Astrocyte (in vitro differentiated cells and primary cell): ENCODE measurements at regions not wholly inside any gene's neighbourhood (a gene's known extent, or its start where the extent isn't known, plus 50 kb on each side); places are given as distances from the start of the nearest gene placed in this dataset.

Experiments used
- DNase-seq: peaks from one replicate; pipeline ENCODE4 v3.0.0-alpha.2; 2010; ENCODE audit warnings: low read depth
- FAIRE-seq: peaks from 2 replicates; lab custom pipeline; 2011; peaks lifted over from hg19 to GRCh38; lab: Jason Lieb, UNC
- H2AFZ ChIP-seq: 2 replicates; pipeline ENCODE4 v1.6.0; 2012; ENCODE audit warnings: low read depth, low read length, inconsistent platforms
- H3K27ac ChIP-seq: 2 replicates; pipeline ENCODE4 v1.5.1; 2011; ENCODE audit warnings: low read depth, low read length, inconsistent platforms
- H3K27me3 ChIP-seq: 2 replicates; pipeline ENCODE4 v1.6.0; 2011; ENCODE audit warnings: low read length, inconsistent platforms; ENCODE audit not compliant: insufficient read depth
- H3K36me3 ChIP-seq: 2 replicates; pipeline ENCODE4 v1.5.1; 2011; ENCODE audit warnings: low read length, inconsistent platforms; ENCODE audit not compliant: insufficient read depth
- H3K4me1 ChIP-seq: 2 replicates; pipeline ENCODE4 v1.5.1; 2011; ENCODE audit warnings: low read length, inconsistent platforms; ENCODE audit not compliant: insufficient read depth
- H3K4me2 ChIP-seq: 2 replicates; pipeline ENCODE4 v1.6.0; 2012; ENCODE audit warnings: low read length, inconsistent platforms
- H3K4me3 ChIP-seq: 2 replicates; pipeline ENCODE4 v1.5.1; 2011; ENCODE audit warnings: low read depth, mild to moderate bottlenecking, low read length, inconsistent platforms; ENCODE audit not compliant: insufficient read depth
- H3K79me2 ChIP-seq: 2 replicates; pipeline ENCODE4 v1.6.0; 2012; ENCODE audit warnings: mild to moderate bottlenecking, low read length, inconsistent platforms; ENCODE audit not compliant: insufficient read depth
- H3K9ac ChIP-seq: 2 replicates; pipeline ENCODE4 v1.6.0; 2012; ENCODE audit warnings: mild to moderate bottlenecking, low read length, inconsistent platforms
- H3K9me3 ChIP-seq: 2 replicates; pipeline ENCODE4 v1.5.1; 2012; ENCODE audit warnings: low read depth, mild to moderate bottlenecking, low read length, inconsistent platforms; ENCODE audit not compliant: insufficient read depth
- H4K20me1 ChIP-seq: 2 replicates; pipeline ENCODE4 v1.6.0; 2012; ENCODE audit warnings: low read length, inconsistent platforms; ENCODE audit not compliant: insufficient read depth
- H3K27ac Mint-ChIP-seq: one replicate; pipeline ENCODE4 v1.8.0; 2021; ENCODE audit warnings: mild to moderate bottlenecking, mixed read lengths; ENCODE audit not compliant: unreplicated experiment
- H3K27me3 Mint-ChIP-seq: one replicate; pipeline ENCODE4 v1.8.0; 2021; ENCODE audit warnings: low read depth, mixed read lengths; ENCODE audit not compliant: unreplicated experiment
- H3K36me3 Mint-ChIP-seq: one replicate; pipeline ENCODE4 v1.8.0; 2021; ENCODE audit warnings: low read depth, mixed read lengths; ENCODE audit not compliant: unreplicated experiment
- H3K4me1 Mint-ChIP-seq: one replicate; pipeline ENCODE4 v1.8.0; 2021; ENCODE audit warnings: low read depth, mixed read lengths; ENCODE audit not compliant: unreplicated experiment
- H3K4me3 Mint-ChIP-seq: one replicate; pipeline ENCODE4 v1.8.0; 2021; ENCODE audit warnings: mild to moderate bottlenecking, moderate library complexity, mixed read lengths; ENCODE audit not compliant: unreplicated experiment
- H3K9me3 Mint-ChIP-seq: one replicate; pipeline ENCODE4 v1.8.0; 2021; ENCODE audit warnings: mild to moderate bottlenecking, mixed read lengths; ENCODE audit not compliant: unreplicated experiment
- EZH2 ChIP-seq: IDR thresholded peaks from 2 replicates; pipeline ENCODE4 v1.6.1; 2012; ENCODE audit warnings: mild to moderate bottlenecking, low read length, inconsistent platforms; ENCODE audit not compliant: insufficient read depth
- TF ChIP-seq, protein P1 (sequence below): IDR thresholded peaks from 2 replicates; pipeline ENCODE4 v1.5.1; 2011; ENCODE audit warnings: low read depth, mild to moderate bottlenecking, inconsistent platforms, low read length, moderate library complexity; ENCODE audit not compliant: insufficient read depth

DNA sequence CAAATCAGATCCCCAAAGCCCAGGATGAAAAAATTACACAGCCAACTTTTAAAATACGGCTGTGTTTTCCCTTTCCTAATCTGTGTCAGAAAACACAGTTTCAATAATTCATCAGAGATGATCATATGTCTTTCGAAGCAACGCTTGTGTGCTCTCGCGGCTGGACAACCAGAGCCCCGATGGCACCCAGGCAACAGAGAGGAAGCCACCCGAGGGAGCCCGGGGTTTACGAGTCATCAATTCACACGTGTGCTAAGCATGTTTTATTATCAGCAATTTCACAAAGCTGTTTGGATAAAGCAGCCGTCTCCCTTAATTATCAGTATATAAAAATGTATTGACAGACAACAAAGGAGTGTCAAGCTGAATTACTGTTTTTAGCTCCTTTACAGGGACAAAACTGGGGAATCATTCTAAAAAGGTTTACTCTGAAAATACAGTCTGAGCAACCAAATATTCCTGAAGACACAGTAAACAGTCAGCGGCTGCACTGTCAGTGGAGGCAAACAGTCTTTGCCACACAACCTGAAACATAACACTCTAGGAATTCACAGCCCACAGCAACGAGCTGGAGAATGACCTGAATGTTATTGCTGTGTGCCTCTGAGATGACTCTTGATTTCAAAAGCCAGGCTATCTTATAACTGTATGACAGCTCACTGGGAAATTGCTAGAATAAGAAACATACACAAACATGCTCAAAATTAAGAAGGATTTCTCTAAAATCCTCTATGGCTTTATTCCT, 201.0 kb downstream of the SIPA1L2 start:
- no peak overlapping the region for H3K27ac ChIP-seq
- peaks cover 16% of the 10 kb centered on the region for H3K4me1 ChIP-seq
- no peaks in the 10 kb centered on the region for H3K9me3 ChIP-seq
- H3K27me3 Mint-ChIP-seq: no peaks in the 10 kb centered on the region
- H3K9ac ChIP-seq: no peak overlapping the region
- peak; percentile 79 for DNase-seq
- H3K36me3 Mint-ChIP-seq: no peaks in the 10 kb centered on the region
- H3K27ac Mint-ChIP-seq: peak overlapping the region; percentile 20
- TF ChIP-seq, protein P1, sequence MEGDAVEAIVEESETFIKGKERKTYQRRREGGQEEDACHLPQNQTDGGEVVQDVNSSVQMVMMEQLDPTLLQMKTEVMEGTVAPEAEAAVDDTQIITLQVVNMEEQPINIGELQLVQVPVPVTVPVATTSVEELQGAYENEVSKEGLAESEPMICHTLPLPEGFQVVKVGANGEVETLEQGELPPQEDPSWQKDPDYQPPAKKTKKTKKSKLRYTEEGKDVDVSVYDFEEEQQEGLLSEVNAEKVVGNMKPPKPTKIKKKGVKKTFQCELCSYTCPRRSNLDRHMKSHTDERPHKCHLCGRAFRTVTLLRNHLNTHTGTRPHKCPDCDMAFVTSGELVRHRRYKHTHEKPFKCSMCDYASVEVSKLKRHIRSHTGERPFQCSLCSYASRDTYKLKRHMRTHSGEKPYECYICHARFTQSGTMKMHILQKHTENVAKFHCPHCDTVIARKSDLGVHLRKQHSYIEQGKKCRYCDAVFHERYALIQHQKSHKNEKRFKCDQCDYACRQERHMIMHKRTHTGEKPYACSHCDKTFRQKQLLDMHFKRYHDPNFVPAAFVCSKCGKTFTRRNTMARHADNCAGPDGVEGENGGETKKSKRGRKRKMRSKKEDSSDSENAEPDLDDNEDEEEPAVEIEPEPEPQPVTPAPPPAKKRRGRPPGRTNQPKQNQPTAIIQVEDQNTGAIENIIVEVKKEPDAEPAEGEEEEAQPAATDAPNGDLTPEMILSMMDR: no peak
- TF ChIP-seq EZH2: no peak
- H3K4me3 Mint-ChIP-seq: no peak overlapping the region
- no peak overlapping the region for H3K4me3 ChIP-seq
- peaks cover 22% of the 10 kb centered on the region for H3K4me1 Mint-ChIP-seq
- no peaks in the 10 kb centered on the region for H3K79me2 ChIP-seq
- H3K9me3 Mint-ChIP-seq: no peaks in the 10 kb centered on the region
- peak; percentile 50 for FAIRE-seq
- H3K4me2 ChIP-seq: no peak overlapping the region
- no peak overlapping the region for H2AFZ ChIP-seq
- H3K36me3 ChIP-seq: no peaks in the 10 kb centered on the region
- H4K20me1 ChIP-seq: no peaks in the 10 kb centered on the region
- H3K27me3 ChIP-seq: no peaks in the 10 kb centered on the region

DNA sequence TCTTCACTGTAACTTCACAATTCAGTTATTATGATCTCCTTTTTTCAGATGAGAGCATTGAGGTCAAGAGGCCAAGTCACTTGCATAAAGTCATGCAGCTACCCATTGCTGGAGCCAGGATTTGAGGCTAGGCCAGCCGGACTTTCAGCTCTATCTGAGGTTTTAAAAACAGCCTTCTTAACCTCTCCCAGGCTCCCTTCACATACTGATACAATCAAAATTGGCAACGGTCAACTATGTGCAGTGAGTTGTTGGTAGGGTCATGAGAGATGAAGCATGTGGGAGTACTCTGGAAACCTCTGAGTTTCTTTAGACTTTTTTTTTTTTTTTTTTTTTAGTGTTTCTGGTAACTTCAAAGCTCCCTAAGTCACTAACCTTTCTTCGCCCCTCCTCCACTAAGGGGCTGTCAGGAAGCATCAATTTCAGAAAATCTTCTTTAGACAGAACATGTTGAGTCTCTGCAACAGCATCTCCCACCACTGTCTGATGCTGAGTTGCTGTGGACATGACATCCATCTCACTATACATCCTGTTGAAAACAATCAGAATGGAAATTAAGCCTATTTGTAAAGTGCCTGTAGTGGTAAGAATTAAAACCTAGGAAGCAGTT, 201.8 kb downstream of the SIPA1L2 start:
- Histone ChIP-seq H3K27me3 (no peaks in the 10 kb centered on the region), H3K36me3 (no peaks in the 10 kb centered on the region), H3K4me1 (peaks cover 16% of the 10 kb centered on the region), H3K79me2 (no peaks in the 10 kb centered on the region), H3K4me2 (no peak overlapping the region), H3K9ac (no peak overlapping the region), H2AFZ (no peak overlapping the region), H3K27ac (no peak overlapping the region), H3K9me3 (no peaks in the 10 kb centered on the region), H3K4me3 (no peak overlapping the region), H4K20me1 (no peaks in the 10 kb centered on the region)
- Mint-ChIP-seq H3K9me3 (no peaks in the 10 kb centered on the region), H3K4me1 (peaks cover 22% of the 10 kb centered on the region), H3K36me3 (peaks cover under 1% of the 10 kb centered on the region), H3K27me3 (no peaks in the 10 kb centered on the region), H3K4me3 (no peak overlapping the region), H3K27ac (peak overlapping the region; percentile 13)
- peak; percentile 64 for DNase-seq
- TF ChIP-seq EZH2: no peak
- TF ChIP-seq, protein P1: no peak
- no peak for FAIRE-seq

DNA sequence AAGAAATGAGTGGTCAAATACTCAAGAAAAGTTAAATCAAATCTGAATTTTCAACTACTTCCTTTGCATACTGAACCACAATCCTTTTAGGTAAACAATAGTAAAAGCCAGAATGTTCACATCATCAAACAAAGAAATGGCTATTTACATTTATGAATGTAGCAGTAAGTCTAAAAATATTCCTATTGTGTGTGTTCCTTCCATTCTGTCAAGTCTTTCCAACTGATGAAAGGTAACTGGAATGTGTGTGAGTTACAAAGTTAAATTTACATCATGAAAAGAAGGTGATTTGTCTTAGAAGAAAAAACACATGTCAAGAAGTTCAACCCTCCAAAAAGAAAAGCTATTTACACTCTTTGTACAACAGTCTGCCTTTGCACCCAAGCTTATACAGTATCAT, 203.1 kb downstream of the SIPA1L2 start:
- no peaks in the 10 kb centered on the region for H3K27me3 Mint-ChIP-seq
- no peaks in the 10 kb centered on the region for H3K27me3 ChIP-seq
- no peaks in the 10 kb centered on the region for H4K20me1 ChIP-seq
- TF ChIP-seq EZH2: no peak
- TF ChIP-seq, protein P1: no peak
- peaks cover 8% of the 10 kb centered on the region for H3K4me1 ChIP-seq
- no peaks in the 10 kb centered on the region for H3K9me3 Mint-ChIP-seq
- H3K27ac Mint-ChIP-seq: no peak overlapping the region
- no peaks in the 10 kb centered on the region for H3K9me3 ChIP-seq
- no peak overlapping the region for H3K4me2 ChIP-seq
- no peaks in the 10 kb centered on the region for H3K79me2 ChIP-seq
- H2AFZ ChIP-seq: no peak overlapping the region
- no peak overlapping the region for H3K4me3 ChIP-seq
- peaks cover 6% of the 10 kb centered on the region for H3K36me3 Mint-ChIP-seq
- peaks cover 16% of the 10 kb centered on the region for H3K4me1 Mint-ChIP-seq
- DNase-seq (peak; percentile 78), FAIRE-seq (no peak)
- H3K27ac ChIP-seq: no peak overlapping the region
- no peaks in the 10 kb centered on the region for H3K36me3 ChIP-seq
- no peak overlapping the region for H3K9ac ChIP-seq
- H3K4me3 Mint-ChIP-seq: no peak overlapping the region
